Left kidney (tissue), 1 donor: ENCODE measurements at regions not wholly inside any gene's neighbourhood (a gene's known extent, or its start where the extent isn't known, plus 50 kb on each side); places are given as distances from the start of the nearest gene placed in this dataset.

Source experiments
- DNase-seq: peaks from one replicate; pipeline ENCODE4 v3.0.0-alpha.2; 2013

- DNase-seq, result no peak
Observed at GRCh38 chr5:171509467-171509866, 90.0 kb downstream of the FGF18 start.

GRCh38 chr5:171512397-171512796 lies 93.0 kb downstream of the FGF18 start:
- DNase-seq, result no peak

GRCh38 chr5:171513591-171513990 lies 94.1 kb downstream of the FGF18 start:
- no peak for DNase-seq

GRCh38 chr5:171518916-171519315 lies 99.5 kb downstream of the FGF18 start:
- DNase-seq, result no peak

GRCh38 chr5:171520300-171521174 lies 101.1 kb downstream of the FGF18 start:
- DNase-seq, result peak; percentile 56

- no peak for DNase-seq
Observed at GRCh38 chr5:171521219-171521633, 101.8 kb downstream of the FGF18 start.

- no peak for DNase-seq
Observed at GRCh38 chr5:171521679-171522078, 102.2 kb downstream of the FGF18 start.

- DNase-seq, result no peak
Observed at GRCh38 chr5:171523781-171524180, 104.3 kb downstream of the FGF18 start.

GRCh38 chr5:171524466-171524865 lies 105.0 kb downstream of the FGF18 start:
- no peak for DNase-seq

GRCh38 chr5:171525085-171525484 lies 105.6 kb downstream of the FGF18 start:
- no peak for DNase-seq

GRCh38 chr5:171528036-171528435 lies 108.6 kb downstream of the FGF18 start:
- DNase-seq, result no peak

GRCh38 chr5:171528865-171529614 lies 109.6 kb downstream of the FGF18 start:
- DNase-seq, result no peak

GRCh38 chr5:171531638-171532037 lies 112.2 kb downstream of the FGF18 start:
- no peak for DNase-seq

- DNase-seq, result no peak
Observed at GRCh38 chr5:171533153-171533552, 113.7 kb downstream of the FGF18 start.

GRCh38 chr5:171534043-171534895 lies 114.8 kb downstream of the FGF18 start:
- no peak for DNase-seq

GRCh38 chr5:171535162-171535561 lies 115.7 kb downstream of the FGF18 start:
- no peak for DNase-seq

GRCh38 chr5:171537070-171537849 lies 117.8 kb downstream of the FGF18 start:
- DNase-seq, result no peak

GRCh38 chr5:171537923-171538537 lies 118.6 kb downstream of the FGF18 start:
- DNase-seq, result no peak

GRCh38 chr5:171538681-171539080 lies 119.2 kb downstream of the FGF18 start:
- DNase-seq, result no peak

- DNase-seq, result no peak
Observed at GRCh38 chr5:171540865-171541264, 121.4 kb downstream of the FGF18 start.

GRCh38 chr5:171541341-171541776 lies 121.9 kb downstream of the FGF18 start:
- no peak for DNase-seq
